ENCODE measurements at regions not wholly inside any gene's neighbourhood (a gene's known extent, or its start where the extent isn't known, plus 50 kb on each side); places are given as distances from the start of the nearest gene placed in this dataset.

- FAIRE-seq, result no peak
These were observed 385.1 kb upstream of the POU3F3 start for GRCh38 chr2:104468846-104469245.

- no peak for FAIRE-seq
These were observed 381.8 kb upstream of the POU3F3 start for GRCh38 chr2:104472076-104472475.

- no peak for FAIRE-seq
These were observed 380.4 kb upstream of the POU3F3 start for GRCh38 chr2:104473546-104473945.

GRCh38 chr2:104474716-104475115, 379.2 kb upstream of the POU3F3 start:
- no peak for FAIRE-seq

- no peak for FAIRE-seq
These were observed 377.8 kb upstream of the POU3F3 start for GRCh38 chr2:104476075-104476474.

GRCh38 chr2:104476563-104476988, 377.3 kb upstream of the POU3F3 start:
- no peak for FAIRE-seq

GRCh38 chr2:104481341-104481740, 372.6 kb upstream of the POU3F3 start:
- FAIRE-seq, result no peak

GRCh38 chr2:104487366-104487765, 366.5 kb upstream of the POU3F3 start:
- no peak for FAIRE-seq

- FAIRE-seq, result no peak
These were observed 360.2 kb upstream of the POU3F3 start for GRCh38 chr2:104493698-104494097.

- no peak for FAIRE-seq
These were observed 352.6 kb upstream of the POU3F3 start for GRCh38 chr2:104501342-104501741.

GRCh38 chr2:104501929-104502328, 352.0 kb upstream of the POU3F3 start:
- no peak for FAIRE-seq

GRCh38 chr2:104502901-104503300, 351.0 kb upstream of the POU3F3 start:
- FAIRE-seq, result no peak

GRCh38 chr2:104504331-104505073, 349.4 kb upstream of the POU3F3 start:
- no peak for FAIRE-seq

- FAIRE-seq, result no peak
These were observed 335.7 kb upstream of the POU3F3 start for GRCh38 chr2:104518256-104518655.

- no peak for FAIRE-seq
These were observed 332.7 kb upstream of the POU3F3 start for GRCh38 chr2:104521247-104521646.

GRCh38 chr2:104523921-104524320, 330.0 kb upstream of the POU3F3 start:
- FAIRE-seq, result no peak

GRCh38 chr2:104528101-104528500, 325.8 kb upstream of the POU3F3 start:
- FAIRE-seq, result no peak

- FAIRE-seq, result no peak
These were observed 322.8 kb upstream of the POU3F3 start for GRCh38 chr2:104531122-104531521.

GRCh38 chr2:104537116-104537515, 316.8 kb upstream of the POU3F3 start:
- FAIRE-seq, result no peak

GRCh38 chr2:104538077-104538476, 315.8 kb upstream of the POU3F3 start:
- FAIRE-seq, result no peak

GRCh38 chr2:104539649-104540048, 314.3 kb upstream of the POU3F3 start:
- FAIRE-seq, result no peak

GRCh38 chr2:104545055-104545454, 308.9 kb upstream of the POU3F3 start:
- no peak for FAIRE-seq

- FAIRE-seq, result no peak
These were observed 307.4 kb upstream of the POU3F3 start for GRCh38 chr2:104546537-104546936.

- no peak for FAIRE-seq
These were observed 306.7 kb upstream of the POU3F3 start for GRCh38 chr2:104547221-104547620.

- FAIRE-seq, result no peak
These were observed 292.7 kb upstream of the POU3F3 start for GRCh38 chr2:104561251-104561650.
